ENCODE measurements at regions not wholly inside any gene's neighbourhood (a gene's known extent, or its start where the extent isn't known, plus 50 kb on each side); places are given as distances from the start of the nearest gene placed in this dataset.

DNA sequence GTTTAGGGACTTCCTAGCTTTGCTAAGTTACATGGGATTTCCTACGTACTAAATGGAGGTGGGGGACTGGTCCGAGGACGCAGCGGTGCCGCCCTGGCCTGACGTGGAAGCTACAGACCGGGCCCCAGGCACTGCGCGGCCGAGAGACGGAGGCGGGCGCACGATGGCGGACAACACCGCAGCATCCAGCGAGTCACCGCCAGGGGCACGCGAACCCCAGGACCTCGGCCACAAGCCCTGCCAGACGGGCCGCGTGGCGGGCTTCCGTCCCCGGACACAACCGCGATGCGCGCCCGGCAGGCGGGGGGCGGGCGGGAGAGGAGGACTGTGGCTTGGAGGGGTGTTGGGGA is 1516.9 kb upstream of the DEFB115 start:
- H3K36me3 ChIP-seq (ENCODE audit: control insufficient read depth, low read length) = no peaks in the 10 kb centered on the region
- TF ChIP-seq EZH2phosphoT487 (IDR thresholded peaks at IDR 0.05; ENCODE audit: borderline replicate concordance, low read length) = no peak
- TF ChIP-seq, protein P1, sequence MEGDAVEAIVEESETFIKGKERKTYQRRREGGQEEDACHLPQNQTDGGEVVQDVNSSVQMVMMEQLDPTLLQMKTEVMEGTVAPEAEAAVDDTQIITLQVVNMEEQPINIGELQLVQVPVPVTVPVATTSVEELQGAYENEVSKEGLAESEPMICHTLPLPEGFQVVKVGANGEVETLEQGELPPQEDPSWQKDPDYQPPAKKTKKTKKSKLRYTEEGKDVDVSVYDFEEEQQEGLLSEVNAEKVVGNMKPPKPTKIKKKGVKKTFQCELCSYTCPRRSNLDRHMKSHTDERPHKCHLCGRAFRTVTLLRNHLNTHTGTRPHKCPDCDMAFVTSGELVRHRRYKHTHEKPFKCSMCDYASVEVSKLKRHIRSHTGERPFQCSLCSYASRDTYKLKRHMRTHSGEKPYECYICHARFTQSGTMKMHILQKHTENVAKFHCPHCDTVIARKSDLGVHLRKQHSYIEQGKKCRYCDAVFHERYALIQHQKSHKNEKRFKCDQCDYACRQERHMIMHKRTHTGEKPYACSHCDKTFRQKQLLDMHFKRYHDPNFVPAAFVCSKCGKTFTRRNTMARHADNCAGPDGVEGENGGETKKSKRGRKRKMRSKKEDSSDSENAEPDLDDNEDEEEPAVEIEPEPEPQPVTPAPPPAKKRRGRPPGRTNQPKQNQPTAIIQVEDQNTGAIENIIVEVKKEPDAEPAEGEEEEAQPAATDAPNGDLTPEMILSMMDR (IDR thresholded peaks at IDR 0.05; ENCODE audit: low read depth, low read length, poor library complexity, severe bottlenecking) = no peak
- no peak overlapping the region for H3K4me3 ChIP-seq (ENCODE audit: low read length)
- no peaks in the 10 kb centered on the region for H4K20me1 ChIP-seq (ENCODE audit: control insufficient read depth, insufficient read depth, low read depth, low read length)
- no peaks in the 10 kb centered on the region for H3F3A ChIP-seq (ENCODE audit: control insufficient read depth, insufficient read depth)
- peaks cover 17% of the 10 kb centered on the region; the same call in 1 of the 2 replicates for H3K9me3 ChIP-seq (ENCODE audit: control insufficient read depth, insufficient read depth, low read length)
- no peaks in the 10 kb centered on the region for H3K27me3 ChIP-seq (ENCODE audit: control insufficient read depth, low read length)
- H3K27ac ChIP-seq (ENCODE audit: low read depth, low read length) = no peak overlapping the region
- no peaks in the 10 kb centered on the region for H3K79me2 ChIP-seq (ENCODE audit: control insufficient read depth, low read length)
- H3K9me2 ChIP-seq (replicated peaks; ENCODE audit: control insufficient read depth, low read length) = no peaks in the 10 kb centered on the region
- no peak overlapping the region for H3K4me2 ChIP-seq (ENCODE audit: low read length)
- no peaks in the 10 kb centered on the region for H3K4me1 ChIP-seq (ENCODE audit: control insufficient read depth, low read length)

DNA sequence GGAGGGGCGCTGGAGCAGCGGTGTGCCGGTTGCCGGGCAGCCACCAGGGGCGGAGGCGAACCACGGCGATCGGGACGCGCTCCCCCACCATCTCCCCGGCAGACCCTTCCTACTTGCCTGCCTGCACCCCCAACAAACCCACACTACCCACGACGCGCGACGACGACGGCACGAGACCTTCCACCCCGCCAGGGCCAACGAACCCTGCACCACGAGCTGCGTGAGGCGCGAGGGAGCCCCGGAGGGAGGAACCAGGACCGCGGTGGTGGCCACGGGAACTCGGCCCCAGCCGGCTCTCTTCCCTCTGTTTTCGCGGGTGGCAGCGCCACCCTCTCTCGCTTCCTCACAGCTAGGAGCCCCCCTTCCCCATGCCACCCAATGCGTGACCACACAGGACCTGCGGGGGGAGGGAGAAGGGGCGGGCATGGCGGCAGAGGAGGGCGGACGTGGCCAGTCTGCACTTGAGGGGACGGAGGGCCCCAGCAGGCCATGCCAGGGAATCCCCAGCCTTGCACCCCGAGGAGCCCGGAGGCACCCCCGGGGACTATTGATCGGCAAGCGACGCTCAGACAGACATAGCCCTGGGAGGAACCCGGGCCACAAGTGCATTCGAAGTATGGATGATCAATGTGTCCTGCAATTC is 1516.4 kb upstream of the DEFB115 start:
- H3K9me2 ChIP-seq (replicated peaks; ENCODE audit: control insufficient read depth, low read length) = no peaks in the 10 kb centered on the region
- H3K27me3 ChIP-seq (ENCODE audit: control insufficient read depth, low read length) = no peaks in the 10 kb centered on the region
- no peaks in the 10 kb centered on the region for H3K4me1 ChIP-seq (ENCODE audit: control insufficient read depth, low read length)
- H3F3A ChIP-seq (ENCODE audit: control insufficient read depth, insufficient read depth) = no peaks in the 10 kb centered on the region
- H3K36me3 ChIP-seq (ENCODE audit: control insufficient read depth, low read length) = no peaks in the 10 kb centered on the region
- no peaks in the 10 kb centered on the region for H4K20me1 ChIP-seq (ENCODE audit: control insufficient read depth, insufficient read depth, low read depth, low read length)
- no peak overlapping the region for H3K27ac ChIP-seq (ENCODE audit: low read depth, low read length)
- TF ChIP-seq, protein P1 (IDR thresholded peaks at IDR 0.05; ENCODE audit: low read depth, low read length, poor library complexity, severe bottlenecking) = no peak
- no peak for TF ChIP-seq EZH2phosphoT487 (IDR thresholded peaks at IDR 0.05; ENCODE audit: borderline replicate concordance, low read length)
- peaks cover 17% of the 10 kb centered on the region; the same call in 1 of the 2 replicates for H3K9me3 ChIP-seq (ENCODE audit: control insufficient read depth, insufficient read depth, low read length)
- H3K4me3 ChIP-seq (ENCODE audit: low read length) = no peak overlapping the region
- no peak overlapping the region for H3K4me2 ChIP-seq (ENCODE audit: low read length)
- no peaks in the 10 kb centered on the region for H3K79me2 ChIP-seq (ENCODE audit: control insufficient read depth, low read length)

DNA sequence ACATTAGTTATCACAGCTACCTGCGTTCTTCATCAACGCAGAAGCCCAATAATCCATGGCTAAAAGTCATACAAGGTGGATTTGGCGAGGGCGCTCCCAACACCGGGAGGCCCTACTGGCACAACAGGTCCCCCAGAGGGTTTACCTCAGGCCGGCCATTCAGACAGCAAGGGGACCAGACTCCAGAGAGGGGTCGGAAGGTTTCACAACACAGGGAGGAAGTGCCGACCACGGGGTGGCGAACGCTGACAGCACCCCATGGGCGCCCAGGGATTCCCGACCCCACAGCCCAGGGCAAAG is 1515.9 kb upstream of the DEFB115 start:
- no peaks in the 10 kb centered on the region for H3K79me2 ChIP-seq (ENCODE audit: control insufficient read depth, low read length)
- no peak overlapping the region for H3K4me3 ChIP-seq (ENCODE audit: low read length)
- no peaks in the 10 kb centered on the region for H3K9me2 ChIP-seq (replicated peaks; ENCODE audit: control insufficient read depth, low read length)
- H3K4me2 ChIP-seq (ENCODE audit: low read length) = no peak overlapping the region
- H3K9me3 ChIP-seq (ENCODE audit: control insufficient read depth, insufficient read depth, low read length) = peaks cover 17% of the 10 kb centered on the region; the same call in 1 of the 2 replicates
- H3K4me1 ChIP-seq (ENCODE audit: control insufficient read depth, low read length) = no peaks in the 10 kb centered on the region
- H3K36me3 ChIP-seq (ENCODE audit: control insufficient read depth, low read length) = no peaks in the 10 kb centered on the region
- H4K20me1 ChIP-seq (ENCODE audit: control insufficient read depth, insufficient read depth, low read depth, low read length) = no peaks in the 10 kb centered on the region
- no peaks in the 10 kb centered on the region for H3F3A ChIP-seq (ENCODE audit: control insufficient read depth, insufficient read depth)
- no peaks in the 10 kb centered on the region for H3K27me3 ChIP-seq (ENCODE audit: control insufficient read depth, low read length)
- H3K27ac ChIP-seq (ENCODE audit: low read depth, low read length) = no peak overlapping the region
- TF ChIP-seq, protein P1 (IDR thresholded peaks at IDR 0.05; ENCODE audit: low read depth, low read length, poor library complexity, severe bottlenecking) = no peak
- no peak for TF ChIP-seq EZH2phosphoT487 (IDR thresholded peaks at IDR 0.05; ENCODE audit: borderline replicate concordance, low read length)
